Ramos (cell line): ENCODE measurements at regions not wholly inside any gene's neighbourhood (a gene's known extent, or its start where the extent isn't known, plus 50 kb on each side); places are given as distances from the start of the nearest gene placed in this dataset.

Experiments
- in situ Hi-C: fragments of 300-500 bp; cut with MboI; formaldehyde crosslinking; loops from one replicate; pipeline ENCODE4 v1.14.3; 2022; ENCODE audit warnings: low sequenced_read_pairs; ENCODE audit not compliant: unreplicated experiment

DNA sequence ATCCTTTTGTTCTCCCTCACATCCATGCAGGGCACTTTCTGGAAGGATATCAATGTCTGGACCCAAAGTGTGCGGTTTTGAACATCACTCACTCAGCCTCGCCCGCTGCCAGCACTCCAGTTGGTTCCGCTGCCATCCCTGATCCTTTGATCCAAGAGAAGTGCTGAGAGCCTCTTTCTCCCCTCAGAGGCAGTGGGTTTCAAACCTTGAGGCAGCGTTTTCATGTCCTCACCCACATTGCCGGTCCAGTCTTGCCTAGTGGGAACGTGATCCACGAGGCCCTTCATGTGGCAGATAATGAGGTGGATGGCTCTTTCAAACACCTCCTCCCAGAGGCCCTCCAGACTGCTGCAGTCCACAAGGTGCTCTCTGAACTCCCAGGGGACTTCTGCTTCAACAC is 122.2 kb downstream of the ACTL8 start:
- in situ Hi-C loops, result no loop called here

DNA sequence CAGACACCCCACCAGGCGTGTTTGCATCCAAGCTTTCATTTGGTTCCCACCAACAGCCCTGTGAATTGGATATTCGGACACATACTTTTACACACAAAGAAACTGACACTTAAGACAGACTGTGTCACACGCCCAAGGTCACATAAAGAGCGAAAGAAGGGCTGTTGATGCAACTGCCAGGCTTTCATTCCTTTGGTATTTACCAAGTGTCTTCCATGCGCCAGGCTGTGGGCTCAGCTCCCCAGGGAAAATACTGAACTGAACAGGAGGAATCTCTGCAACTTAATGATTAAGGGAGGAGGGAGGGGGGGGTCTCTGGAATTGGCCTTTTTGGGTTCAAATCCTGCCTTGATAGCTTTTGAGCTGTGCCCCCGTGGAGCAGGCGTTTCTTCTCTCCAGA is 122.8 kb downstream of the ACTL8 start:
- in situ Hi-C loops, result no loop called here

DNA sequence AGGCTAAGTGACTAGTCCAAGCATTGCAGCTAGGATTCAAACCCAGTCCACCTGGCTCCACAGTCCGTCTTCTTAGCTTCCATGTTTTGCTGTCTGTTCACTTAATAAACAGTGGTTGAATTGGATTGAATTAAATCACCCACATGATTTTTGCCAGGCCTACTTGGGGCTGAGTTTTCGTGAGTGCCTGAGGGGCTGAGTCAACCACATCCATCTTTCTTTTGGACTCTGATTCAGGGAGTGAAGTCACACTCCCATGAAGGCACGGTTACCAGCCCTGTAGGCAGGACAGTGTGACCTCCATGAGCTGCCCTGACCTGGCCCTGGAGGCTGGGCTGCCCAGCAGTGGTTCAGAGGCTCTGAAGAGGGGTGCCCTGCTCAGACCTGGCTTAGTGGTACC is 123.7 kb downstream of the ACTL8 start:
- in situ Hi-C loops, result no loop called here

DNA sequence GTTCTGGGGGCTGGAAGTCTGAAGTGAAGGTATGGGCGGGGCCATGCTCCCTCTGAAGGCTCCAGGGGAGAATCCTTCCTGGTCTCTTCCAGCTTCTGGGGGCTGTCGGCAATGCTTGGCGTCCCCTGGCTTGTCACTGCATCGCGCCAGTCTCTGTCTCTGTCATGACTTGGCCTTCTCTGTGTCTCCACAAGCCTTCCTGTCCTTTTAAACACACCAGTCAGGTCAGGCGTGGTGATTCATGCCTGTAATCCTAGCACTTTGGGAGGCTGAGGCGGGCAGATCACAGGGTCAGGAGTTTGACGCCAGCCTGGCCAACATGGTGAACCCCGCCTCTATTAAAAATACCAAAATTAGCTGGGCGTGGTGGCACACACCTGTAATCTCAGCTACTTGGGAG is 125.3 kb downstream of the ACTL8 start:
- in situ Hi-C loops, result no loop called here

DNA sequence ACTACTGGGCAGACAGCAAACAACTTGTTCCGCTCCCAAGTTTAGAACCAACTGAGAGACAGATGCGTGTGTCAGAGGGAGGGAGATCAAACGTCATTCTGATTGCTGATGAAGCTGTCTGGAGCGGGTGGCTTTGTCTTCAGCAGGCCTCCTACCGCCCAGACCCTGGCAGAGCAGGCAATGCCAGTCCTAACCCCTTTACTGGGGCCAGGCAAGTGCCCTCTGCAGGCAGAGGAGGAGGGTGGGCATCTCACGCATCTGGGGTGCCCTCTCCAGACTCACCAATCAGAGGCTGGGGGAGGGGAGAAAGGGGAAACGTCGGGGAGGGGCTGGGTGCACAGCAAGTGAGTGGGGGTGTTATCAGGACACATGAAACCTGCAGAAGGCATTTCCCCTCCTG is 126.6 kb downstream of the ACTL8 start:
- in situ Hi-C loops, result no loop called here

DNA sequence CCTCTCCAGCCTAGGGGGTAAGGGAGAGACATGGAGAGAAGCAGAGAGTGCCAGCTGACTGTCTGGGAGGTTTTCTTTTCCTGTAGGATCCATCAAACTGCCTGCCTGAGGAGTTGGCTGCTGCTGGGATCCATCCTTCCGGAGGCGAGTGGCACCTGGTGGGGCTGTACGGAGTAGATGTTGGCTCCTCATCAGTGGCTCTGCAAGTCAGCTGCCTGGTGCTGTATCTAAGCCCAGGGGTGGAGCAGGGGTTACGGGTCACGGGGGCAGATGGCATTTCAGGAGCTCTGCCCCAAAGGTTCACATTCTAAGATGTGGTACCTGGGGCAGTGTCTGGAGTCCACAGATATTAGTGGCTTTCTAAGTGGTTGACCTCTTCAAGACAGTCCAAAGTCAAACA is 128.0 kb downstream of the ACTL8 start:
- in situ Hi-C loops, result no loop called here

DNA sequence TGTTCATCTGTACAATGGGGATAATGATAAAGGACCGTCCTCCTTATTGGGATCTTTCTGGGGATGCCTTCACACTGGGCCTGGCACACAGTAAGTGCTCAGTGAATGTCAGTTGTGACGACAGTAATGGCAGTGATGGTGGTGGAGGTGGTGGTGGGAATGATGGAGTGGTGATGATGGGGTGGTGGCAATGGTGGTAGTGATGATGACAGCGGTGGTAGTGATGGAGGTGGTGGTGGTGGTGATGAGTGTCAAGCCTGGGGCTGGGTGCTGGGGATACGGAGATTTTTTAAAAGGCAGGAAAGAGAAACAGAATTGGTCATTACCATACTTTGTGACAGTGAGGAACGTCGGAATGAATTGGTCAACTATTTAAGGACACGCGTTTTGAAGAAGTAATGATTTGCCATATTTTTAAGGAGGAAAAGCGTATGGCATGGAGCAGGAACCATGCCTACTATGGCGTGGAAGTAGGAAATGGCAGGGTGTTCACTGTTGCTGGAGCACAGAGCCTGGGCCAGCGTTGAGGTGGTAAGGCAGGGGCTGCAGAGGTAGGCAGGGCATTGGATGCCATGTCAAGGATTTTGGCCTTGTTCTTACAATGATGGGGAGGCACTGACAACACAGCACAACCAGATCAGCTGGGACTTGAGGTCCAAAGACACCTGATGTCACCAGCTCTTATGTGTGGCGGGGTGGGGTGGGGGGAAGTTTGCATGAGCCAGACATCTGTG is 128.7 kb downstream of the ACTL8 start:
- in situ Hi-C loops, result no loop called here

DNA sequence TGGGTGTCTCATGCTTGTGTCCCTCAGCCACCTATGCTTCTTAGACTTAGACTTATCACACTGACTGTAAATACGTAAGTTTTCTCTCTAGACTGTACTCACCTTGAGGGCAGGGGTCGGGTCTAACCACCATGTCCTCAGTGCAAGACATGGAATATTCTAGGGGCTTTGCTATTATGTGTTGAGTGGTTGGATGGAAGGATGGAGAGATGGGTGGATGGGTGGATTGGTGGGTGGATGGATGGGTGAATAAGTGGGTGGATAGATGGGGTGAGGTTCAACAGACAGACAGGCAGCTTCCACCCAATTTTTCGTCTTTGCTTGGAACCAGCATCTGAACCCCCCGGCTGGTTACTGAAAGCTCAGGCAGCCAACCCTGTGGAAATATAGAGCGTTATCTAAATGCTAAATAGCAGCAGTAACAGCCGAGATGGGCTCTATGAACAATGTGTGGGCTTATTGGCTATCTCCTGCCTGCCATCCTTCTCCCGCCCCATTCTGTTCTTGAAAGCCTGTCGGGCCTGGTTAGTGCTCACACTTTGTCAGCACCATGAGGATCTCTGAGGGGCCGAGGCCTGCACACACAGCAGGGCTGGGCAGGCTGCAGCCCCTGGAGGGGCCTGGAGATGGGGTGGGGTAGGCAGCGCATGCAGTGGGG is 130.7 kb downstream of the ACTL8 start:
- in situ Hi-C loops, result no loop called here

DNA sequence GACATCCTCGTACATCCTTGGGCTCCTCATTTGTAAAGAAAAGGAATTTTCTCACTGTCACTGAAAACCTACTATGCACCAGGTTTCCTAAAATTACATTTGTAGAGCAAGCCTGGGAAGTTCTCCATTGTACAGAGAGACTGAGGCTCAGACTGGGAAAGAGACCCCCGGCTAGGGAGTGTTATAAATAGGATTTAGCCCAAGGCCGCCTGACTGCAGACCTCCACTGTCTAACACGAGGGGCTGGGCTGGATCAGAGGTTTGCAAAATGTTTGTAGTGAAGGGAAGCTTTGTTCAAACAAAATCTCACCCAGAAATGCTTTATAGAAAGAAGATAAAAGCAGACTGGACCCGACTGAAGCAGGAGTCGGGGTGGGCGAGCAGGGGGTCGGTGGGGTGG is 131.3 kb downstream of the ACTL8 start:
- in situ Hi-C loops, result no loop called here

DNA sequence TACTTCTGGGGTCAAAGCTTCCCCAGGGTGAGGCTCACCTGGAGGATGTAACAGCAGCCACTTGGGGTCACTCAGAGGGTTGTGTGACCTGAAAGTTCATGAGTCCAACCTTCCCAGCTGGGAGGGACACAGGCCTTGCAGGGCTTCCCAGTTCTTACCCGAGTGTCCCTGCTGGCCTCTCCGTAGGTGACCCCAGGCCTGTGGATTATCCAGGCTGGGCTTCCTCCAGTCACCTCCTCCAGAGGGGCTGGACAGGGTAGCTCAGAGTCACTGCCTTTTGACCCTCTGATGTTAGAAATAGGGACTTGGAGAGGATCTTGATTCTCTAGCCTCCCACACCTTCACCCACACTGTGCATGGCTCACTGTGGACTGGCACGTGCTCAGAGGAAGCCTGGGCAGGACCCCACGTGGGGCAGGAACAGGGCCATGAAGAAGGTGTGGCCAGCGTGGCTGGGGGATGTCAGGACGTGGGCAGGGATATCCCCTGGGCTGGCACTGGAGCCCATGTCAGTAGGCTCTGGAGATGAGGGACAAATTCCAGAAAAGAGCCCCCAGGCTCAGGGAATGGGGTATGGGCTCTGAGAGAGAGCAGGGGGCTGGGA is 131.8 kb downstream of the ACTL8 start:
- in situ Hi-C loops, result no loop called here

DNA sequence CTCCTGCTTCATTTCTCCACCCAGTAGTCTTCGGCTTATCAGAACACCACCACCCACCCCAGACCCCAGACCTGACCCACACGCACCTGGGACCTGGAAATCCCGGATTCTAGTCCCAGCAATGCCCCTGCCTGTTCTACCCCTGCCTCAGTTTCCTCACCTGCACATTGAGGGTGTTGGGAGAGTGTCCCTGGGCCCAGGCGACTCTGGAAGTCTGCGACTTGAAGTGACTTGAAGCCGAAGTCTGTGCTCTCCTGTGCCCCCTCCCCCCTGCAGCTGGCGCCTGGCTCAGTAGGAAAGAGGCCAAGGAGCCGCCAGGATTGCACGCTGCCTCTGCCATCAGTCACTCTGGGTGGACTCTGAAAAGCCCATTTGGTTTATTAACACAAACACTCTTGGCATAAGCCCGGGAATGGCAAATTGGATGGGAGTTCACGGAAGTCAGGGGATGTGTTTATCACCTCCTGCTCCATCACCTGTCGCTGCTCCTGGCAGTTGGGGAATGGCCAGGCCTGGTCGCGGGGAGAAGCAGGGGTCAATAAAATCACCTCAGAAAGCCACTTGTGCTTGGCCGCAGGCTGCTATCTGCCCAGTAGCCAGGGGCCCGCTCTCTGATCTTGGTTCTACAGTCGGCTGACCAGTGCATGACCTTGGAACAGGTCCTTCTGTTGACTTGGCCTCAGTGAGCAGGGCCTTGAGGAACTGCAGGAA is 132.7 kb downstream of the ACTL8 start:
- in situ Hi-C loops, result no loop called here

DNA sequence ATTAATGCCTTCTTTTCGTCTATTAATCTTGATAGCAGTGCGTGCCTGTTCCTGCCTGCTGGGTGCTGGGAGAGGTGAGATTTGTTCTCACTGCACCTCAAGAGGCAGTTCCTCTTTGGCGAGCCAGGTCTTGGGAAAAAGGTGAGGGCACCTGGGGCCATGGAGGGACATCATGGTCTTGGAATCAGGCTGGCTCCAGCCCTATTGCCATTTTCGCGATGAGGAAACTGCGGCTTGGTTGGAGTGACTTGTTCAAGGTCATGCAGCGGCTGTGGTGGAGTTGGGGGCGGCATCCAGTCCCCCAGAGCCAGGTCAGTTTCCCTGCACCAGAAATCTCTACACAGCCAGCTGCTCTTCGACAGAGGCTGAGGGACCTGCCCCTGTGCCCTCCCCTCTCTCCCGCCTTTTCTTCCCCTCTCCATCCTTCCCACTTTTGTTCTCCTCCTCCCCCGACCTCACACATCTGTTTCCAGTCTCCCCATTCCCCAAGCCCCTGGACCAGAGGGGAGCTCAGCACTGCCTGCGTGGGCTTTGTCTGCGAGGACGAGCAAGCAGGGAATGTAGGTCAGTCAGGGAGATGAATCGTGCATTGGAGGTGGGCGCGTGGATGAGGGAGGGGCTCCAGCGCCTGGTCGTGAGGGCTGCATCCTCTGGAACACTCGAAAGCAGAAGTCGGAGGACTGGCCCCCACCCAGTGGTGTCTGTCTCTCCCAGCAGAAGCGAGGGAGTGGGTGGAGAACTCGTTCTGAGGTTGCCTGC is 135.1 kb downstream of the ACTL8 start:
- in situ Hi-C loops, result no loop called here

DNA sequence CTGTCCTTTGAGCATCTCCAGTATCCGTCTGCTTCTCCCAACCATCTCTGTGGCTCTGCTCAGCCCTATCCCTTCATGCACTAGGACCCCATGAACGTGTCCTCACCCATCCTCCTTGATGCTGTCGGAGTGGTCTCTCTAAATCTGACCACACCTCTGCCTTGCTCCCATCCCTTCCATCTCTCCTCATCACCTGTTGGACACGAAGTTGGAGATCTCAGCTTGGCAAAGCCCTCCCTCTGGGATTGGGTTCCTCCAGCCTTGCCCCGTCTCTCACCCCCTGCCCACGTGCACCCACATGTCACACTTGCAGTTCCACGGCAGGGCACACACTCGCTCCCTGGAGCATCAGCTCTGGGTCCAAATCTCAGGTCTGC is 135.7 kb downstream of the ACTL8 start:
- in situ Hi-C loops, result no loop called here

DNA sequence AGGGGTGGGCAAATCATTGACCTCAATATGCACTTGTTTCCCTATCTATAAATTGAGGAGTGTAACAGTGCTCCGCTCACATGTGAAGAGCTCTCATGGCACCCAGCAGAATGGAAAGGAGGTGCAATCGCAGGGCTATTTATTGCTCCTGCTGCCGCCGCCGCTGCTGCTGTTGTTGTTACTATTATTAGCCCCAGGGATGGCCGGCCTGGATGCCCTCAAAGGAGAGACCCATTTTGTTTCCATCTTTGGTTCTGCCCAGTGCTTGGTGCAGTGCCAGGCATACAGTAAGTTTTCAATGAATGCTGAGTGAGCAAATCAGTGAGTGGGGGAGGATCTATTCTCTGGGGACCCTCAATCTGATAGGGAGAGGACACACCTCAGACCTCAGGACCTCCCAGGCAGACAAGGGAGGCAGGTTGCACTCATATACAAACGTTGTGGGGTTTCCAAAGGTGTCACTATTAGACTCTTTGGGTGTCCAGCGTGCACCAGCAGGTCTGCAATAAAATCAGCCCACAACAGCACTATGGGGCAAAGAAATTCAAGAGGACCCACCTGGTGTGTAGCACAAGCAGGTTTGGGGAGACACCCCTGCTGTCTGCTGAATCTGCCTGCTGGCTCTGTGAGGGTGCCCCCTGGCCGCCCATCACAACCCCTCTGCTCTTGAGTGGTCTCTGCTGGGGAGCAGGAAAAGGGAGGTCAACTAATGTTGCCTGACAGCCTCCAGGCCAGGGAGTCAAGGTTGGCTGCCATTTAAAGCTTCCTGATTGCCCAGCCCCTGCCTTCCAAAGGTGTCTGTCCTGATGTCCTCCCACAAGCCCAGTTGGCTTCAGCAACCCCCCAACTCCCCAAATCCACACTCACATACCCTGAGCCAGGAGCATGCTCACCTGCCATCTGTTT is 136.3 kb downstream of the ACTL8 start:
- in situ Hi-C loops, result no loop called here

DNA sequence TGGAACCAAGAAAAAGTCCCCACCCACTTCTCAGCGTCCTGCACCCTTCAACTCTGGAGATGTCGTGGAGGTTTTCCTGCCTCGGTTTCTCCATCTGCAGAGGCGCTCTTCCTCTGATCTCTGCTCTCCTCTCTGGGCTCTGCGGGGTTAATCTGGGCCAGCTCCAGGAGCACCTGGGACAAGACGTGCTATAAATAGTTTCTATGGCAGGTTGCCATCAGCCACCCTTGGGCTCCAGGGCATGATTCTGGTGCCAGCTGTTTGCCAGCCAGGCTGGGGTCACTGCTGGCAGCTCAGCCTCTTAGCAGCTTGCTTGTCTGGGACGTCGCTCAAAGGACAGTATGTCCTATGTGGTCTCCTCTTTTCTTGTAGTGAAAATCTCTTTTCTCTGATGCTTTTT is 137.1 kb downstream of the ACTL8 start:
- in situ Hi-C loops, result no loop called here

DNA sequence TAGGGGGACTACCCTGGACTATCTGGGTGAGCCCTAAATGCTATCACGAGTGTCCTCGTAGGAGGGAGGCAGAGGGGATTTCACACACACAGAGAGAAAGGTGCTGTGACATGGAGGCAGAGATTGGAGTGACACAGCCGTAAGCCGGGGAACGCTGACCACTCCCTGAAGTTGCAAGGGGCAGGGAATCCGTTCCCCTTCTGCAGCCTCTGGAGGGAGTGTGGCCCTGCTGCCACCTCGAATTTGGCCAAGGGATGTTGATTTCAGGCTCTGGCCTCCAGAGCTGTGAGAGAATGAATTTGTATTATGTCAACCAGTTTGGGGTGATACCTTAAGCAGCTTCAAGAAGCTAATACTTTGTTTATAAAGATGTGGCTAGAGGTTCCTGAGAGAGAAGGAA is 137.7 kb downstream of the ACTL8 start:
- in situ Hi-C loops, result no loop called here

DNA sequence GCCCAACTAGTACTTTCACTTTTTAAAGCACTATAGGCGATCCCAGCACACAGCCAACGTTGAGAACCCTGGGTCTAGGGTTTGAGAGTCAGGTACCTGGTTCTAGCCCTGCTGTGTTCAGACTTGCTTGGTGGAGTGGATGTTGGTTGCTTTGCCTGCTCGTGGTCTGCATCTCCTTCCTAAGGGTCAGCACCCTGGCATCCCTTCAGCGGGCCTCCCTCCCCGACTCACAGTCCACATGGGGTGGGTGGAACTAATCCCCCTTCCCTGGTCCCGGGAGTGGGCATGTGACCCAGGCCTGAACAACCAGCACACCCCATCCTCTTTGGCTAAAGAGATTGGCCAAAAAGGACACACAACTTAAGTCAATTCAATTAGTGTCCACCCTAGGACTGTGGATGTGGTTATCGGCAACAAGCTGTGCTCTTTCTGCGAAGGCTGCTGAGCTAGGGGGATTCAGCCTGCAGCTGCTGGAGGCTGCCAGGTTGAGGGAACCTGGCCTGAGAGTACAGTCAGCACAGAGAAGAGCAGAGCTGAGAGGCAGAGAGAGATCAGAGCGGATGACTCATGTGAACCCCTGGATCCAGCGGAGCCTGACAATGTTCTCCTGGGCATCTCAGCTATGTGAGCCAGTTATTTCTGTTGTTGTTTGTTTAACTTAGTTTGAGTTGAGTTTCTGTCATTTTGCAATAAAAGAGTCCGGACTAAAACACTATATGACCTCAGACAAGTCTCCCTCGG is 138.9 kb downstream of the ACTL8 start:
- in situ Hi-C loops, result no loop called here

DNA sequence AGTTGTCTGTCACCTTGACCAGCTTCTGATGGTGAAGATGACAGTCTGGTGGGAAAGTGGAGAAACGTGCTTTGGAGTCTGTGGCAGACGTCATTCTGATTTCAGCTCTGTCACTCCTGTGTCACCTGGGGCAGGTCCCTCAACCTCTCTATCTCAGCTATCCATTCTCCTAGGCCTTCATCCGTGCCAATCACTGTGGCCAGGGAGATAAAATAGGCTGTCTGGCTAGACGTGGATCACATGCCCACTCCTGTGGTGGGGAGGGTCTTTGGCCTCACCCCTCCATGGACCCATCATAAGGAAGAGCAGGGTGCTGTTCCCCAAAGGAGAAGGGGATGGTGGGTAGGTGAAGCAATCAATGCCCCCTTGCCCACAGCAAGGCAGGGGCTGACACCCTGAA is 140.3 kb downstream of the ACTL8 start:
- in situ Hi-C loops, result no loop called here

DNA sequence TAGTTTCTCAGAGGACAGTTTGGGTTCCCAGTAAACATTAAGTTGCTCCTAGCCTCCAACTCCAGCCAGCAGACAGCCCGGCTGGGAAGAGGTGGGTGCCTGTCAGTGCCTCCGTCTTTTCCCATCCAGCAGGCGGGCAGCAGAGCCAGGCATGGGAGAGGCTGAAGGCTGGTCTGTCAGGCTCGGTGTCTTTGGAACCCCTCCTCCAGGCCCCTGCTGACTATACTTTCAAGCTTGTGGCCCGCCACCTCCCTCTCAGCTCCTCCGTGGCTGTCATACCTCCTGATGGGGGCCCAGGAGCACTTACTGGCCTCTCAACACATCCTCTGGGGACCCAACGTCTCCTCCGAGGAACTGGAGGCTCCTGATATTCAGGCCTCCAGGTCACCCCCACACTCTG is 140.9 kb downstream of the ACTL8 start:
- in situ Hi-C loops, result no loop called here
